Body of pancreas (tissue), 4 donors: ENCODE measurements at regions not wholly inside any gene's neighbourhood (a gene's known extent, or its start where the extent isn't known, plus 50 kb on each side); places are given as distances from the start of the nearest gene placed in this dataset.

Experiments used
- CTCF ChIP-seq, 7 experiments: fragments of 450-650 bp in 4 of 7; fragments of 200-600 bp in 3 of 7; sonication (generic) in 3 of 7; IDR thresholded peaks; one replicate each; pipeline ENCODE4 v1.5.1; 2016 to 2019; ENCODE audit warnings: antibody characterized with exemption in 7 of 7
- POLR2A ChIP-seq, 3 donors: fragments of 450-650 bp; IDR thresholded peaks; one replicate each; pipeline ENCODE4 v1.6.1; 2016; ENCODE audit warnings: antibody characterized with exemption in 3 of 3, mild to moderate bottlenecking in 2 of 3

GRCh38 chr12:74722709-74723108 lies 185.1 kb downstream of the ATXN7L3B start:
- TF ChIP-seq CTCF (IDR thresholded peaks at IDR 0.05) (no peak), POLR2A (IDR thresholded peaks at IDR 0.05) (no peak)
